GM23338 (cell line): ENCODE measurements at regions not wholly inside any gene's neighbourhood (a gene's known extent, or its start where the extent isn't known, plus 50 kb on each side); places are given as distances from the start of the nearest gene placed in this dataset.
A peak's percentile ranks its signal among the peaks of the same experiment; 100 is the strongest.

Experiments used
- ATAC-seq: fragments of 200-7000 bp; cut with Tn5 transposase; 3 replicates; pipeline ENCODE4 v1.9.1; 2020
- DNase-seq: peaks from one replicate; pipeline ENCODE4 v3.0.0-alpha.2; 2015; ENCODE audit warnings: low spot score
- H2AFZ ChIP-seq: fragments of 200-600 bp; sonication (generic); 2 replicates; pipeline ENCODE4 v1.8.0; 2016; ENCODE audit warnings: antibody characterized with exemption, mild to moderate bottlenecking, moderate library complexity
- H3F3A ChIP-seq: fragments of 200-600 bp; sonication (generic); replicated peaks from 2 replicates; pipeline ENCODE4 v1.8.0; 2017; ENCODE audit warnings: antibody characterized with exemption, mixed run types, low read depth
- H3K27ac ChIP-seq: fragments of 200-600 bp; sonication (generic); 2 replicates; pipeline ENCODE4 v1.6.1; 2016; ENCODE audit warnings: low read depth
- H3K27me3 ChIP-seq: fragments of 200-600 bp; sonication (generic); 2 replicates; pipeline ENCODE4 v1.8.0; 2016; ENCODE audit warnings: mild to moderate bottlenecking, mixed run types, moderate library complexity; ENCODE audit not compliant: insufficient read depth
- H3K36me3 ChIP-seq: fragments of 200-600 bp; sonication (generic); 2 replicates; pipeline ENCODE4 v1.8.0; 2016; ENCODE audit warnings: mild to moderate bottlenecking; ENCODE audit not compliant: insufficient read depth
- H3K4me1 ChIP-seq: fragments of 200-600 bp; sonication (generic); 2 replicates; pipeline ENCODE4 v1.8.0; 2016; ENCODE audit warnings: mild to moderate bottlenecking, moderate library complexity; ENCODE audit not compliant: insufficient read depth
- H3K4me2 ChIP-seq: fragments of 200-600 bp; sonication (generic); 2 replicates; pipeline ENCODE4 v1.7.1; 2017; ENCODE audit warnings: mixed run types
- H3K4me3 ChIP-seq: fragments of 200-600 bp; sonication (generic); 2 replicates; pipeline ENCODE4 v1.6.1; 2016; ENCODE audit warnings: mixed run types
- H3K79me2 ChIP-seq: fragments of 200-600 bp; sonication (generic); replicated peaks from 2 replicates; pipeline ENCODE4 v1.8.0; 2017; ENCODE audit warnings: mild to moderate bottlenecking; ENCODE audit not compliant: insufficient read depth
- H3K9me2 ChIP-seq: fragments of 200-600 bp; sonication (generic); 2 replicates; pipeline ENCODE4 v1.8.0; 2017; ENCODE audit not compliant: insufficient read depth
- H4K20me1 ChIP-seq: fragments of 200-600 bp; sonication (generic); replicated peaks from 2 replicates; pipeline ENCODE4 v1.8.0; 2017; ENCODE audit warnings: mild to moderate bottlenecking; ENCODE audit not compliant: insufficient read depth
- H3K27ac Mint-ChIP-seq: 2 replicates; pipeline ENCODE4 v1.8.0; 2020; ENCODE audit warnings: inconsistent platforms, mild to moderate bottlenecking, moderate library complexity, mixed read lengths
- H3K27me3 Mint-ChIP-seq: 3 replicates; pipeline ENCODE4 v1.8.0; 2022; ENCODE audit warnings: low read depth, mild to moderate bottlenecking, moderate library complexity, mixed read lengths, inconsistent platforms; ENCODE audit not compliant: insufficient read depth, poor library complexity
- H3K36me3 Mint-ChIP-seq: 3 replicates; pipeline ENCODE4 v1.8.0; 2021; ENCODE audit warnings: low read depth, mild to moderate bottlenecking, inconsistent platforms, moderate library complexity, mixed read lengths
- H3K4me1 Mint-ChIP-seq: 3 replicates; pipeline ENCODE4 v1.8.0; 2020; ENCODE audit warnings: mild to moderate bottlenecking, inconsistent platforms, mixed read lengths
- H3K4me3 Mint-ChIP-seq: 3 replicates; pipeline ENCODE4 v1.8.0; 2021; ENCODE audit warnings: moderate library complexity, mild to moderate bottlenecking, inconsistent platforms, mixed read lengths
- H3K9me3 Mint-ChIP-seq: 3 replicates; pipeline ENCODE4 v1.8.0; 2020; ENCODE audit warnings: moderate library complexity, mild to moderate bottlenecking, inconsistent platforms, mixed read lengths
- CTCF ChIP-seq, 2 experiments: fragments of 200-600 bp in 1 of 2; sonication (generic) in 1 of 2; conservative IDR thresholded peaks; 2 replicates each; pipeline versions ENCODE4 v1.5.1 to v1.6.1; 2016 to 2017; ENCODE audit warnings: antibody characterized with exemption in 2 of 2, low read depth in 2 of 2, mild to moderate bottlenecking in 2 of 2, moderate library complexity in 1 of 2
- ETS1 ChIP-seq: IDR thresholded peaks from 2 replicates; pipeline ENCODE4 v1.6.1; 2016; ENCODE audit warnings: antibody characterized with exemption
- JUNB ChIP-seq: IDR thresholded peaks from one replicate; pipeline ENCODE4 v1.6.1; 2016; ENCODE audit warnings: antibody characterized with exemption; ENCODE audit not compliant: unreplicated experiment
- NANOG ChIP-seq: IDR thresholded peaks from 2 replicates; pipeline ENCODE4 v1.6.1; 2016; ENCODE audit warnings: antibody characterized with exemption, borderline replicate concordance
- POLR2AphosphoS5 ChIP-seq: IDR thresholded peaks from 2 replicates; pipeline ENCODE4 v1.6.1; 2016; ENCODE audit warnings: antibody characterized with exemption, low read depth
- REST ChIP-seq: IDR thresholded peaks from one replicate; pipeline ENCODE4 v1.6.1; 2018; ENCODE audit warnings: antibody characterized with exemption; ENCODE audit not compliant: unreplicated experiment
- STAT1 ChIP-seq: IDR thresholded peaks from one replicate; pipeline ENCODE4 v1.6.1; 2016; ENCODE audit warnings: antibody characterized with exemption; ENCODE audit not compliant: unreplicated experiment
- ZNF114 ChIP-seq: fragments of 250-450 bp; sonication (Bioruptor Pico); IDR thresholded peaks from 2 replicates; pipeline ENCODE4 v1.5.0; 2020; ENCODE audit warnings: mild to moderate bottlenecking, moderate library complexity
- ZNF331 ChIP-seq: fragments of 250-450 bp; sonication (Bioruptor Pico); IDR thresholded peaks from 2 replicates; pipeline ENCODE4 v1.5.0; 2020; ENCODE audit warnings: low read depth, mild to moderate bottlenecking, moderate library complexity
- ZNF462 ChIP-seq: fragments of 250-450 bp; sonication (Bioruptor Pico); IDR thresholded peaks from 2 replicates; pipeline ENCODE4 v1.5.0; 2020; ENCODE audit warnings: mild to moderate bottlenecking, moderate library complexity

- ATAC-seq (no peak), DNase-seq (no peak)
- Mint-ChIP-seq H3K27me3 (no peaks in the 10 kb centered on the region), H3K4me3 (no peak overlapping the region), H3K36me3 (no peaks in the 10 kb centered on the region), H3K9me3 (no peaks in the 10 kb centered on the region; the same call in 2 of the 3 replicates), H3K27ac (no peak overlapping the region), H3K4me1 (peaks cover 3% of the 10 kb centered on the region; the same call in 2 of the 3 replicates)
- Histone ChIP-seq H3K4me3 (no peak overlapping the region), H3K27me3 (no peaks in the 10 kb centered on the region), H3K4me2 (no peak overlapping the region), H3F3A (no peaks in the 10 kb centered on the region), H3K9me2 (0 out of 2 replicates have a peak, but pooled peaks cover 3% of the 10 kb centered on the region), H2AFZ (peak overlapping the region; percentile 76; the same call in 1 of the 2 replicates), H3K27ac (no peak overlapping the region), H3K79me2 (no peaks in the 10 kb centered on the region), H3K4me1 (no peaks in the 10 kb centered on the region), H4K20me1 (no peaks in the 10 kb centered on the region), H3K36me3 (no peaks in the 10 kb centered on the region)
- TF ChIP-seq STAT1, result no peak
- no peak for TF ChIP-seq ZNF331 (CRISPR knock-in tag)
Measured at GRCh38 chr7:21218155-21218554, 209.7 kb upstream of the SP4 start.

GRCh38 chr7:21221130-21221529 lies 206.8 kb upstream of the SP4 start:
- no peaks in the 10 kb centered on the region for H3K36me3 Mint-ChIP-seq
- Histone ChIP-seq H3K4me3 (no peak overlapping the region), H3K27me3 (no peaks in the 10 kb centered on the region), H3K36me3 (no peaks in the 10 kb centered on the region), H3K27ac (no peak overlapping the region), H3K4me2 (no peak overlapping the region), H3K4me1 (no peaks in the 10 kb centered on the region), H3F3A (no peaks in the 10 kb centered on the region), H2AFZ (no peak overlapping the region), H4K20me1 (no peaks in the 10 kb centered on the region), H3K79me2 (no peaks in the 10 kb centered on the region), H3K9me2 (0 out of 2 replicates have a peak, but pooled peaks cover 3% of the 10 kb centered on the region)
- H3K27me3 Mint-ChIP-seq, result no peaks in the 10 kb centered on the region
- H3K27ac Mint-ChIP-seq, result no peak overlapping the region
- no peak for ATAC-seq
- peaks cover 3% of the 10 kb centered on the region; the same call in 2 of the 3 replicates for H3K4me1 Mint-ChIP-seq
- H3K4me3 Mint-ChIP-seq, result no peak overlapping the region
- H3K9me3 Mint-ChIP-seq, result no peaks in the 10 kb centered on the region; the same call in 2 of the 3 replicates
- DNase-seq, result no peak
- TF ChIP-seq REST, result no peak
- TF ChIP-seq JUNB, result no peak
- no peak for TF ChIP-seq CTCF (conservative IDR thresholded peaks at IDR 0.05; ENCODE audit: low read depth in 2 of 2)
- no peak for TF ChIP-seq NANOG
- TF ChIP-seq ZNF114 (CRISPR knock-in tag), result no peak
- TF ChIP-seq ETS1, result no peak
- no peak for TF ChIP-seq POLR2AphosphoS5
- TF ChIP-seq ZNF331 (CRISPR knock-in tag), result no peak
- no peak for TF ChIP-seq ZNF462 (CRISPR knock-in tag)
- no peak for TF ChIP-seq STAT1
